ENCODE measurements at regions not wholly inside any gene's neighbourhood (a gene's known extent, or its start where the extent isn't known, plus 50 kb on each side); places are given as distances from the start of the nearest gene placed in this dataset.

DNA sequence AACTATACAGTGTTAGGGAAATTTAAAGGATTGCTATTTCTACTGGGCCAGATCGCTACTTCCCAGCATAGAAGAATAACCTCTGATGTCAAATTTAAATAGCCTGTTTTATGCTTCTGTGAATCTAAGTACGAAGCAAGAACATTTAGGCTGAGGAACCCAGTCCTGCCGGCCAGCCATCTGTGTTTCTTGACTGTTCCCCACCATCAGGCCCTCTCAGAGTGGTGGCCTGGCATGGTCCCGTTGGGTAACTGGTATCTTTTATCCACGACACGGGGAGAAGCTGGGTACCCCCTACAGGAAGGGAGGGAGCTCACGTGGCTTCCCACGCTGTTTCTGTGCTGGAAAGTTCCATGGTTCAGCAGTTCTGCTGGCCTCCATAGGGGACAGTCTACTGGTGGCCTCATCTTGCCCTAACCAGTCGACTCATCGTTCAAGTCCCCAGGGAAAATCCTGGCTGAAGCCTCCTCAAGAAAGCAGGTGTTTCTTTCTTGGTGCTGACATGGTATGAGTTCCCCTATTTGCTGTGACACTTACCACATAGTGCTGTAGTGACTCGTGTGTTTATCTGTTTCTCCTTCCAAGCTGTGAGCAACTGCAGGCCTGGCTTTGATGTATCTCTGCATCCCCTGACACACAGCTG is 201.7 kb upstream of the NLRP1 start:
- no peak for DNase-seq (ENCODE audit: low spot score)
- no peak overlapping the region for H3K27ac Mint-ChIP-seq
- no peaks in the 10 kb centered on the region for H3K9me3 Mint-ChIP-seq
- H3K27me3 Mint-ChIP-seq (ENCODE audit: insufficient read depth) = peaks cover 16% of the 10 kb centered on the region
- no peaks in the 10 kb centered on the region for H3K4me1 Mint-ChIP-seq (ENCODE audit: low read depth)
- intact Hi-C loops (cut with micrococcal nuclease) = no loop called here
- H3K4me3 Mint-ChIP-seq = no peak overlapping the region
- no peaks in the 10 kb centered on the region for H3K36me3 Mint-ChIP-seq (ENCODE audit: low read depth)

DNA sequence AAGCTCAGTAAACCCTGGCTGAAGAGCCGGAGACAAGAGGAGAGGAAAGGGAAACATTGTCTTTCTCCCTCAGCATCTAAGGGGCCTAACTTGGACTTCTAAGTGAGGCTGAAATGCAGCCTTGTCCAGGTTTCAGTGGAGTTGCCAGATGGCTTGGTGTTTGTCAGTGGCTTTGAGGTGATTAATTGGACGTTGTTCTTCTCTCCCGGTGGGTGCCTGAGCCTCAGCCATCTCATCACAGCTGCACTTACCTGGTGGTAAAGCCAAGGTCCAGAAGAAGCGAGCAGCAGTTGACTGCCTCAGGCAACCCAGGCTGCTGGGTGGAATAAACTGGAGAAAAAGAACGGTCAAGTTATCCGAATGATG is 202.2 kb upstream of the NLRP1 start:
- no peaks in the 10 kb centered on the region for H3K9me3 Mint-ChIP-seq
- H3K4me3 Mint-ChIP-seq = no peak overlapping the region
- no peak for DNase-seq (ENCODE audit: low spot score)
- no peaks in the 10 kb centered on the region for H3K36me3 Mint-ChIP-seq (ENCODE audit: low read depth)
- intact Hi-C loops (cut with micrococcal nuclease) = no loop called here
- peaks cover 21% of the 10 kb centered on the region for H3K27me3 Mint-ChIP-seq (ENCODE audit: insufficient read depth)
- H3K4me1 Mint-ChIP-seq (ENCODE audit: low read depth) = no peaks in the 10 kb centered on the region
- H3K27ac Mint-ChIP-seq = no peak overlapping the region

DNA sequence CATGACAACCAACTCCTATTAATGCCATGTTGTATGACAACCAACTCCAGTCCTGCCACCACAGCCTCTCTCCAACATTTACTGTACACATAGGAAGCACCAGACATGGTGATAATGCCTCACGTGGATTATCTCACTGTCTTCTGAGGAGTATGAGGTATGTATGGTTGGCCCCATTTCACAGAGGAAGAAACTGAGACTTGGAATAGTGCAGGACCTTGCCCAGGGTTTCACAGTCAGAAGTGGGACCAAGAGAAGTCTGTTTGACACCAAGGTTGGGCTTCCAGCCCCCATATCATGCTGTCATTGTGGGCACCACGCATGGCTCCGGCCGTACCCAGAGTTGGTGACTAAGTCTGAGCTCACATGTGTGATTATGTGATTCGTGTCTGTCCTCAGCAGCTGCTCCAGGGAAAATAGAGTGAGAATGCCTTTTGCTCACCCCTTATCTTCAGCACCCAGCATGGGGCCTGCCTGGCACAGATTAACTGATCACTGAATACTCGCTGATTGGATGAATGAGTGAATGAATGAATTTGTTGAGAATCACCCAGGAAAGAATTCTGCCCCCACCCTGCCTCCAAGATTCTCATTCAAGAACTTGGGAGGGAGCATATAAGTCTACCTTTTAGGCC is 204.1 kb upstream of the NLRP1 start:
- Mint-ChIP-seq H3K4me3 (no peak overlapping the region), H3K4me1 (ENCODE audit: low read depth) (no peaks in the 10 kb centered on the region)

DNA sequence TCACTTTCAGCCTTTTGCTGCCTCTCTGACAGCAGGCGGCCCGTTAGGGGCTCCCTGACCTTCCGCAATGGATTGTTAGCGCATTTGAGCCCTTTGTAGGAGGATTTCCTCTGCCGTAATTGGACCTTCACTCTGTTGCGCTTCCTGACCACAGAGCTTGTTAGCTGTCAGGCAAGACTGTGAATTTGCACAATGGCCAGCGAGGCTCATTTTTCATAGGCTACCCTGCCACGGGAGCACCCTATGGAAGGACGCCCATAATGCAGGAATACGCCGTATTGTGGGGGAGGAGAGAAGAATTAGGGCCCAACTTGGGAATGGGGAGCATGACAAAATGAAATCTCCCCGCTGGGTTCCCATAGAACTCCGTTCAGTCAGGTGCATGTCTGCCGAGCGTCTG is 205.2 kb upstream of the NLRP1 start:
- intact Hi-C loops (cut with micrococcal nuclease) = no loop called here
- Mint-ChIP-seq H3K27me3 (ENCODE audit: insufficient read depth) (peaks cover 18% of the 10 kb centered on the region), H3K9me3 (peaks cover 14% of the 10 kb centered on the region), H3K4me3 (no peak overlapping the region), H3K4me1 (ENCODE audit: low read depth) (no peaks in the 10 kb centered on the region), H3K36me3 (ENCODE audit: low read depth) (no peaks in the 10 kb centered on the region), H3K27ac (no peak overlapping the region)
- DNase-seq (ENCODE audit: low spot score) = no peak

More for the DNA sequence above, 204.1 kb upstream of the NLRP1 start:
- peaks cover 13% of the 10 kb centered on the region for H3K9me3 Mint-ChIP-seq
- no peak for DNase-seq (ENCODE audit: low spot score)
- intact Hi-C loops (cut with micrococcal nuclease) = no loop called here
- H3K36me3 Mint-ChIP-seq (ENCODE audit: low read depth) = no peaks in the 10 kb centered on the region
- peaks cover 21% of the 10 kb centered on the region for H3K27me3 Mint-ChIP-seq (ENCODE audit: insufficient read depth)
- H3K27ac Mint-ChIP-seq = no peak overlapping the region

DNA sequence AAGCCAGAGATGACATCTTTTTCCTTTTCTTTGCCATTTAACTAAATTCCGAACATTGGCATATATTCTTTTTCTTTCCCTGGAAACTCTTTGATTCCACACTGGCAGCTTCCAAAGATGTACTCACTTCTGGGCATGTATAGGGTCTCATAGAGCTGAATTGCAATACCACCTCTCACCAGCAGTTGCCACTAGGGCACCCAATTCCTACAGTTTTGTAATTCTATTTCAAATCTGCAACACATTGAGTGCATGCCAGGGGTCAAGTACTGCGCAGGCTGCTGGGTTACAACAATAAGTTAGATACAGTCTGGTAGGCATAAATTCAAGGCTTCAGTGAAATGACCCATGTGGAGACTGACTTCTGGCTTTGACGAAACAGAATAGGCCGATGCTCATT is 208.8 kb upstream of the NLRP1 start:
- intact Hi-C loops (cut with micrococcal nuclease) = no loop called here
- Mint-ChIP-seq H3K9me3 (peaks cover 14% of the 10 kb centered on the region), H3K4me3 (no peak overlapping the region)

DNA sequence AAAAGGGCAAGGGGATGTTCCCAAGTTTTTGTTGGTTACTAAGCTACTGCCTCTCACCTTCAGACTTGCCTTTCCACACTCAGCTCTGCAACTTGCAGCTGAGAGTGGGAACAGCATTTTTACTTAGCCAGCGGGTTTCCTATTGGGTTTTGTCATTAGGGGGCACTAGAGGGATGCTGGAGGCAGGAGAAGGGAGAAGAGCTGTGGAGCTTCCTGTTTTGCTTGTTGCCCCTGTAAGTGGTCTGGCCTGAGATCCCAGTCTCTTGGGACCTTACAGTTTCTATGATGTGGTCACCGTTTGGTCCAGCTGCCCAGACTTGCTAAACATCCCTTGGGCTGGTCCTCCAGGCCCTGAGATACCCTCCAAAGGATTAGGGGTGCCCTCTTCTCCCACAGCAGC is 209.6 kb upstream of the NLRP1 start:
- H3K4me3 Mint-ChIP-seq = no peak overlapping the region
- peaks cover 15% of the 10 kb centered on the region for H3K27me3 Mint-ChIP-seq (ENCODE audit: insufficient read depth)
- no peaks in the 10 kb centered on the region for H3K36me3 Mint-ChIP-seq (ENCODE audit: low read depth)
- H3K4me1 Mint-ChIP-seq (ENCODE audit: low read depth) = no peaks in the 10 kb centered on the region
- intact Hi-C loops (cut with micrococcal nuclease) = no loop called here
- peaks cover 14% of the 10 kb centered on the region for H3K9me3 Mint-ChIP-seq
- DNase-seq (ENCODE audit: low spot score) = no peak
- H3K27ac Mint-ChIP-seq = no peak overlapping the region

More for the DNA sequence above, 208.8 kb upstream of the NLRP1 start:
- Mint-ChIP-seq H3K4me1 (ENCODE audit: low read depth) (no peaks in the 10 kb centered on the region), H3K36me3 (ENCODE audit: low read depth) (no peaks in the 10 kb centered on the region), H3K27me3 (ENCODE audit: insufficient read depth) (peaks cover 19% of the 10 kb centered on the region), H3K27ac (no peak overlapping the region)
- no peak for DNase-seq (ENCODE audit: low spot score)

DNA sequence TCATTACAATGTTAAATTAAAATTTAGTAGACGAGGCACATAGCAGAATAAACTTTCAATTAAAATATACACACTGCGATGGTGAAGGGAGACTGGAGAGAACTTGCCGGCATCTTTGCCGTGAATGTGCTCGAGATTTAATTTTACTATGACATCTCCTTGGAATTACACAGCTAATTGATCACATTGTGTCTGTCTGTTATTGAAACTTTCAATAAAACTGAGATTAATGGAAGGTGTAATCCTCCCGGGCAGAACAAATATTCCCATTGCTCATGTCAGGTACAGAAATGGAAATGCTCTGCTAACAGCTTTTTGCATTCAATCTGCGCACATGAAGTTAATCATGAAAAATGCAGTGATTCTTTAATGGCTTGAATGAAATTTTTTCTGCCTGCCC is 210.1 kb upstream of the NLRP1 start:
- peaks cover 16% of the 10 kb centered on the region for H3K27me3 Mint-ChIP-seq (ENCODE audit: insufficient read depth)
- H3K9me3 Mint-ChIP-seq = peaks cover 14% of the 10 kb centered on the region
- intact Hi-C loops (cut with micrococcal nuclease) = no loop called here
- H3K27ac Mint-ChIP-seq = no peak overlapping the region
- no peak overlapping the region for H3K4me3 Mint-ChIP-seq
- no peak for DNase-seq (ENCODE audit: low spot score)
- no peaks in the 10 kb centered on the region for H3K4me1 Mint-ChIP-seq (ENCODE audit: low read depth)
- no peaks in the 10 kb centered on the region for H3K36me3 Mint-ChIP-seq (ENCODE audit: low read depth)

DNA sequence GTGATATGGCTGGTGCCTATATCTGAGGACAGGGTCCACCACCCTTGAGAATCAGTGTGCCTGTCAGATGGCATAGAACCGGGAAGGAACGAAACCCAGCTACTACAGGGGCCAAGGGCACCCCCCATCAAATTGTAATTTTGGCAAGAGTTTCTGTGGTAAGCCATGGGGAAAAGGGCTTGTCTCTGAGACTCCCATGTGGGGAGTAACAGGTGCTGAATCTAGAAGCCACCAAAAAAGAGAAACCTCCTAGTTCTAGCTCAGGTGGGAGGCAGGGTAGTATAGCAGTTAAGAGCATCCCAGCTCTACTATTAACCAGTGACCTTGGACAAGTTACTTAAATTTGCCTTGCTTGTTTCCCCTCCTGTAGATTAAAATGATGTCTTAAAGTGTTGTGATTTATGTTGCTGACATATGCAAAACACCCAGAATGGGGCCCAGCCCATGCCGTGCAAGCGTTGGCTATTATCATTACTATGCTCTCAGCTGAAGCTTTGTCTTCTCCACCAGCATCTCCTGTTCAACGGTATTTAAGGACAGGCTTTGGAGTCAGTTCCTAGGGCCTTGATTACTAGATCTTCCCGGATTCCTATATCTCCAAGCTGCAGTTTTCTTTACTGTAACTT is 210.7 kb upstream of the NLRP1 start:
- intact Hi-C loops (cut with micrococcal nuclease) = no loop called here
- Mint-ChIP-seq H3K36me3 (ENCODE audit: low read depth) (no peaks in the 10 kb centered on the region), H3K9me3 (peaks cover 14% of the 10 kb centered on the region), H3K27ac (no peak overlapping the region), H3K4me3 (no peak overlapping the region), H3K4me1 (ENCODE audit: low read depth) (no peaks in the 10 kb centered on the region), H3K27me3 (ENCODE audit: insufficient read depth) (peaks cover 14% of the 10 kb centered on the region)
- no peak for DNase-seq (ENCODE audit: low spot score)

DNA sequence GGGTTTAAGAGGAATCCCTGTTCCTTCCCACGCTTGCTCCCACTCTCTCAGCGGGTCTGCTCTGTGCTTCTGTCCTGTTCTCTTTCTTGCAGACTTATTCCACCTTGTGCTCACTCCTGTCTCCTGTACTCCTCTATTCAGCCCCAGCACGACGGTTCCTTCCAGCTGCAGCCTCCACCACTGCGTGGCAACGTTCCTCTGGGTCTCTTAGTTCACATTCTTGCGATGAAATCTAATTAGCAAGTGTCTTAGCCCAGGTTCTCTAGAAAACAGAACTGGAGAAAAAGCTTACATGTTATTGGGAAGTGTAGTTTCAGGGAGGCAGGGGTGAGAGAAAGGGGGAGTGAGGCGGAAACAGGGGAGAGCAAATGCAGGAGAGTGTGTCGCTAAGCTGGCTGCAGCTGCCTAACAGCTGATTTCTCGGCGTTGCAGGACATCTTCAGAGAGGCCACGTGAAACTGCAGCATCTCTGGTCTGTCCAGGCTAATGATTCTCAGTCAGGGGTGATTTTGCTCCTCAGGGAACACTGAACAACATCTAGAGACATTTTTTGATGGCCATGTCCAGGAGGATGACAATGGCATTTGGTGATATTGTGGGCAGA is 213.2 kb upstream of the NLRP1 start:
- H3K4me1 Mint-ChIP-seq (ENCODE audit: low read depth) = no peaks in the 10 kb centered on the region
- H3K4me3 Mint-ChIP-seq = no peak overlapping the region
- no peak overlapping the region for H3K27ac Mint-ChIP-seq
- intact Hi-C loops (cut with micrococcal nuclease) = no loop called here
- no peak for DNase-seq (ENCODE audit: low spot score)
- no peaks in the 10 kb centered on the region for H3K36me3 Mint-ChIP-seq (ENCODE audit: low read depth)
- H3K27me3 Mint-ChIP-seq (ENCODE audit: insufficient read depth) = peaks cover 11% of the 10 kb centered on the region
- peaks cover 9% of the 10 kb centered on the region for H3K9me3 Mint-ChIP-seq

DNA sequence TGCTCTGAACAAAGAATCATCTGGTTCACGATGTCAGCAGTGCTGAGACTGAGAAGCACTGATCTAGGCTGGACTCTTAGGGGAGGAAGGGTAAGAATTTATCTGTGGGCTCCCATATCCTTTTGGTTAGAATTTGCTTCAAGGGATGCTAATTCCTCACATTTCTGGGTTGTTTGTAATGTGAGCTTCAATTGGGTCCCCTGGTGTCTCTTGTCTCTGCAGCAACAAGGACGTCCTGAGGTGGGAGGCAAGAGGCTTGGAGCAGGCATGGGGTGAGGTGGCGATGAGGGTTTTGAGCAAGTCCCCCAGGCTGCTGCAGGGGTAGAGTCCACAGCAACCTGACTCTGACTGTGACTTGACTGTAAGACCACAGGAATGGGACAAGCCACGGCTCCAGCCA is 213.8 kb upstream of the NLRP1 start:
- intact Hi-C loops (cut with micrococcal nuclease) = no loop called here
- H3K4me1 Mint-ChIP-seq (ENCODE audit: low read depth) = no peaks in the 10 kb centered on the region
- no peak overlapping the region for H3K27ac Mint-ChIP-seq
- peaks cover 4% of the 10 kb centered on the region for H3K9me3 Mint-ChIP-seq
- no peak for DNase-seq (ENCODE audit: low spot score)
- H3K4me3 Mint-ChIP-seq = no peak overlapping the region
- H3K27me3 Mint-ChIP-seq (ENCODE audit: insufficient read depth) = peaks cover 13% of the 10 kb centered on the region
- H3K36me3 Mint-ChIP-seq (ENCODE audit: low read depth) = no peaks in the 10 kb centered on the region

DNA sequence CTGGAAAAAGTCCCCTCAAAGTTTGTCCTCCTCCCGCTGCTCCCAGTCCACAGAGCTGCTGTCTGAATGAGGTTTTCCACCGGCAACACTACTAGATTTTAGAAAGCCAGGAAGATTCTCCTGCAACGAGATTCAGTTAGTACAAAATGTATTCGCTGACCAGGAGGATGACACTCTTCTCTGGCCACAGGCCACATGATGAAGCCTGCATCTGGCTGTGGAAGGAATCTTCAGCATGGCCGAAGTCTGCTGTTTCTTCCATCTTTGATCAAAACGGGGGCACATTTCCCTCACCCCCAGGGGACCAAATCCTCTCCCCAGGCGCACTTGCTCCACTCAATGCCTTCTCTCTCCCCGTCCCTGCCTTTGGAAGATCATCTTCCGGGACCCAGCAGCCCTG is 215.8 kb upstream of the NLRP1 start:
- intact Hi-C loops (cut with micrococcal nuclease) = no loop called here
- H3K4me1 Mint-ChIP-seq (ENCODE audit: low read depth) = no peaks in the 10 kb centered on the region
- no peak for DNase-seq (ENCODE audit: low spot score)
- no peaks in the 10 kb centered on the region for H3K36me3 Mint-ChIP-seq (ENCODE audit: low read depth)
- no peaks in the 10 kb centered on the region for H3K9me3 Mint-ChIP-seq
- H3K4me3 Mint-ChIP-seq = no peak overlapping the region
- no peak overlapping the region for H3K27ac Mint-ChIP-seq
- H3K27me3 Mint-ChIP-seq (ENCODE audit: insufficient read depth) = peaks cover 13% of the 10 kb centered on the region

DNA sequence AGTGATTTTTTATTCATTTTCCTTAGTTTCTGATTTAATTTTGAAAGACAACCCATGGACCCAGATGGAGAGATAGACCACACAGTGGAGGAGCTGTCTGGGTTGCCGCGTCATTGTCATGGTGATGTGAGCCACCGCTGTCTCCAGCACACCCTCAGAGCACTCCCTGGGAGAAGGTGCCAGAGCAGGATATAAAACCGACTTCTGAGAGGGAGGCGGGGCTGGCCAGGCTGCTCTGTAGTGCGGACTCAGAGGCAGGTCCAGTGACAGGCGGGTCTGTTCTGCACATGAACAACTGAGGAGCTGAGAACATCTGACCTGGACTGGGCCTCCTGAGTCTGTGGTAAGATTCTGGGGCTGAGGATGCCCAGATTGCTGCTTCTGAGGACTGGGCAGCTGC is 216.3 kb upstream of the NLRP1 start:
- Mint-ChIP-seq H3K36me3 (ENCODE audit: low read depth) (no peaks in the 10 kb centered on the region), H3K27ac (no peak overlapping the region), H3K27me3 (ENCODE audit: insufficient read depth) (peaks cover 13% of the 10 kb centered on the region), H3K4me1 (ENCODE audit: low read depth) (no peaks in the 10 kb centered on the region), H3K9me3 (no peaks in the 10 kb centered on the region), H3K4me3 (no peak overlapping the region)
- intact Hi-C loops (cut with micrococcal nuclease) = no loop called here
- DNase-seq (ENCODE audit: low spot score) = no peak

DNA sequence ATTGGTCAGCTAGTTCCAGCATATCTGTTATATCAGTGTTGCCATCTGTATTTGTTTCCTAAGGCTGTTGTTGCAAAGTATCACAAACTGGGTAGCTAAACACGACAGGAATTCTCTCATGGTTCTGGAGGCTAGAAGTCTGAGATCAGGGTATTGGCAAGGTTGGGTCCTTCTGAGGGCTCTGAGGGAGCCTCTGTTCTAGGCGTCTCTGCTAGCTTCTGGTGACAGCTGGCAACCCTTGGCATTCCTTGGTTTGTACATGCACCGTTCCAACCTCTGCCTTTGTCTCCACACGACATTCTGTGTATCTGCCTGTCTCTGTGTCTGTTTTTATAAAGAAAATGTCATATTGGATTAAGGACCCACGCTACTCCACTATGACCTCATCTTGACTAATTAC is 219.9 kb upstream of the NLRP1 start:
- Mint-ChIP-seq H3K9me3 (no peaks in the 10 kb centered on the region), H3K4me3 (no peak overlapping the region), H3K4me1 (ENCODE audit: low read depth) (no peaks in the 10 kb centered on the region), H3K36me3 (ENCODE audit: low read depth) (no peaks in the 10 kb centered on the region), H3K27me3 (ENCODE audit: insufficient read depth) (peaks cover 8% of the 10 kb centered on the region), H3K27ac (no peak overlapping the region)
- intact Hi-C loops (cut with micrococcal nuclease) = no loop called here
- DNase-seq (ENCODE audit: low spot score) = no peak
